Left kidney (tissue), 1 donor: ENCODE measurements at regions not wholly inside any gene's neighbourhood (a gene's known extent, or its start where the extent isn't known, plus 50 kb on each side); places are given as distances from the start of the nearest gene placed in this dataset.
"Not testable (repeated sequence)": the region's sequence is repeated elsewhere in the genome, so short reads cannot be mapped to it uniquely, and the experiment has no call there.

Source experiments
- DNase-seq: peaks from one replicate; pipeline ENCODE4 v3.0.0-alpha.2; 2013

- no peak for DNase-seq
These were observed 234.8 kb upstream of the EDNRA start for GRCh38 chr4:147246096-147246495.

- DNase-seq, result not testable (repeated sequence)
These were observed 234.4 kb upstream of the EDNRA start for GRCh38 chr4:147246528-147246927.

DNA sequence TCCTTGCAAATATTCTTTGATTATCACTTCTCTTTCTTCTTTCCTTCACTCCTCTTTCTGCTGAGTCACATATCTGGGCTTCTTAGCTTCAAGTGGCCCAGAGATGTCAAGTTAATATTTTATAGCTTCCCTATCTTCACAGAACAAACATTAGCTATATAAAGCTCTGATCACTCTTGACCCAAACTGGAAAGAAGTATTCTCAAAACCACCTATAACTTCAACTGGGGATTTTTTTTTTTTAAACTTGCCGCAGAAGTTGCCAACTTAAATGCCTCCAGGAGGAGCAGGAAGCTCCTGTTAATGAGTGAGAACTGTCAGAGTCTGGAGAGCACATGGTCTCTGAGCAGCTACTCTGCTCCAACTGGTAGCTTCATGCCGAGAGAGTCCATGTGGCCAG lies 233.3 kb upstream of the EDNRA start:
- DNase-seq, result no peak

DNA sequence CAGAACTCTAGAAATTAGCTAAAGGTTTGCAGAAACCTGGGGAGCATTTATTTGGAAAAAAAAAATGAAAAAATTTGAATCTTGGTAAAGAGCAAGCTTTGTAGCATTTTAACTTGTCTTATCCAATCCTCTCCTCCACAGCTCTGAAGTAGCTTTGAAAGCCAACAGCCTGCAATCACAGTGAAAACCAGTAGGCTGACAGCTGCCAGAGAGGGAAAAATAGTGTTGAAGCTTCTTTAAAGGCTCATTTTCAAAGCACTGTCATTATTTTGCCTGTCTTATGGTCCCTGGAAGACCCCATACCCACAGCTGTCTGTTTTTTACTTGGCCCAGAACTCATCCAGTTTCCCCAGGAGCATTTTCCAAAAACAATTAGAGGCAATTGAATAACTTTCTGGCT lies 230.8 kb upstream of the EDNRA start:
- no peak for DNase-seq

- DNase-seq, result not testable (repeated sequence)
These were observed 225.6 kb upstream of the EDNRA start for GRCh38 chr4:147255268-147255667.

DNA sequence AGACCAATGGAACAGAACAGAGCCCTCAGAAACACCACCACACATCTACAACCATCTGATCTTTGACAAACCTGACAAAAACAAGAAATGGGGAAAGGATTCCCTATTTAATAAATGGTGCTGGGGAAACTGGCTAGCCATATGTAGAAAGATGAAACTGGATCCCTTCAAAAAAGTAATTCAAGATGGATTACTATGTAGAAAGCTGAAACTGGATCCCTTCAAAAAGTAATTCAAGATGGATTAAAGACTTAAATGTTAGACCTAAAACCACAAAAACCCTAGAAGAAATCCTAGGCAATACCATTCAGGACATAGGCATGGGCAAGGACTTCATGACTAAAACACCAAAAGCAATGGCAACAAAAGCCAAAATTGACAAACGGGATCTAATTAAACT lies 221.6 kb upstream of the EDNRA start:
- not testable (repeated sequence) for DNase-seq

DNA sequence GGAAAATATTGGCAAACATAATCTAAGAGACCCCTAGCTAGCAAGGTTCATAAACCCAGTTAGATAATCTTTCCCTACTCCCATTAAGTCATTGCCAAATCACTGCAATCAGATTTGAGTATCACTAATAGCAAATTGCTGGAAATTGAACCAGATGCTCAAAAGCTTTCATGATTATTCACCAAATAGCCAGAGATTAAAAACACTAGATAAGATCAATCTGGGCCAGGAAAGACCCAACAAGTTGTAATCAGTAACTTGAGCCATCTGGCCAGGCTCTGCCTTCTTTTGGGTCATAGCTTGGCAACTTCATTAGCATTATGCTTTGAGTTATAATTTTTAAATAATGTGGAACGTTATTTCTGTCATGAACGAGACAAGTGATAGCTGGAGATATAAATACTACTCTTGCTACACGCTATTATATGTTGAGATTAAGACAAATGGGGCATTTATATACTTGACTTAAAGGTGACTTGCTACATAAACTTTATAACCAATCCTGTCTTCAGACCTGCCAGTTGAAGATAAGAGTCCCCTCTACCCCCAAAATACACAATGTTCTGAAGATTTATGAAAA lies 196.6 kb upstream of the EDNRA start:
- DNase-seq, result no peak

- DNase-seq, result no peak
These were observed 196.0 kb upstream of the EDNRA start for GRCh38 chr4:147284935-147285334.

DNA sequence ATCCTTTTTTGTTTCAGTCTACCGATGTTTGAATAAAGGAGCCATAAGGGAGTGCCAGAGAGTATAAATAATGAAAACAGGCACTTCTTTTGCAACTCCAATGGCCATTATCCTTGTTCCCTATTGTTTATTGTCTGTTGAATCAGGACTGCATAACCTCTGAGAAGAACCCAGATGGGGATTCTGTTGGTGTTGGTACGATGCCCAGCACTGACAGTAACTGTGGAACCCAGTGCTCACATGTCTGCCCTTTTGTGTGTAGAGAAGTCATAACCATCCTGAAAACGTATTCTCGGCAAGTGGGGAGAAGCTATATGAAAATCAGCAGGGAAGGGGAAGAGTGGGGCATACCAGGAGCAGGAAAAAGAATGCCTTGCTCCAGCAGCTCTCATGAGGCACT lies 195.1 kb upstream of the EDNRA start:
- DNase-seq, result no peak

GRCh38 chr4:147286846-147287587 lies 193.9 kb upstream of the EDNRA start:
- no peak for DNase-seq

DNA sequence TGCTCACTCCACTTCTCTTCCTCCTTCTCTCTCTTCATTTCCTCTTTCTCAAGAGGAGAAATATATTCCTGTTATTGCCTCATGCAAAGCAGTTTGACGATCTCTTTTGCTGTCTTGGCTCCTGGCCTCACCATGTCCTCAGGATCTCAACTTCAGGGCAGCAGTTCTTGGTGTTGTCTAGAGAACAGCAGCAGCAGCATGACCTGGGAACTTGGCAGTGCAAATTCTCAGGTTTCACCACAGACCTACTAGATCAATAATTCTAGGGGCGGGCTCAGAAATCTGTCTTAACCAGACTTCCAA lies 193.4 kb upstream of the EDNRA start:
- no peak for DNase-seq

DNA sequence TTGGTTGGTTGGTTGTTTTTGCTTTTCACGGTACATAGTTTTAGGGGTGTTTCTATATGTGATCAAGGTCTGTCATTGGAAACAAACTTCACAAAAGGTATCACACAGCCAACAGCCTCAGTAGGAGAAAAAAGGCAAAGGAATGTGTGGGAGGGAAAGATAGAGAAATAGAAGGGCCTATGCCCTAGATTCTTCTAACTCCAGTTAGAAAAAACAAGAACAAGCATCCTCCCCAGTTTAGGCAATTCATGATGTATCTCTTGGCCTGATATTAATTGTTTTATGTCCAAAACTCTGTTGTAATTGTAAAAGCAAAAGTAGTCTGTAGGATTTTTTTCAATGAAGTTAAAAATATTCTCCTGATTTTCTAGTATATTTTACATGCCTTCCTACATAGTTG lies 192.4 kb upstream of the EDNRA start:
- DNase-seq, result no peak

DNA sequence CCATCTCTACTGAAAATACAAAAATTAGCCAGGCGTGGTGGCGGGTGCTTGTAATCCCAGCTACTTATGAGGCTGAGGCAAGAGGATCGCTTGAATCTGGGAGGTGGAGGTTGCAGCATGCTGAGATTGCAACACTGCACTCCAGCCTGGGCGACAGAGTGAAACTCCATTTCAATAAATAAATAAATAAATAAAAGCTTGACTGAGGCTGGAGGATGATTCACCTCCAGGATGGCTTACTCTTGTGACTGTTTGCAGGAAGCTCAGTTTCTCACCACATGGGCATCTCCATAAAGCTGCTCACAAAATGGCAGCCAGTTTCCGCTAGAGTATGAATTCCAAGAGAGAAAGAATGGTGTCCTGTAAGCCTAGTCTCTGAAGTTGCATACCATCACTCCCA lies 191.7 kb upstream of the EDNRA start:
- DNase-seq, result no peak

GRCh38 chr4:147292604-147293313 lies 188.1 kb upstream of the EDNRA start:
- not testable (repeated sequence) for DNase-seq

- not testable (repeated sequence) for DNase-seq
These were observed 187.6 kb upstream of the EDNRA start for GRCh38 chr4:147293314-147293677.

- DNase-seq, result no peak
These were observed 181.7 kb upstream of the EDNRA start for GRCh38 chr4:147299205-147299604.

GRCh38 chr4:147303174-147303872 lies 177.6 kb upstream of the EDNRA start:
- DNase-seq, result no peak

- no peak for DNase-seq
These were observed 177.0 kb upstream of the EDNRA start for GRCh38 chr4:147303873-147304229.

DNA sequence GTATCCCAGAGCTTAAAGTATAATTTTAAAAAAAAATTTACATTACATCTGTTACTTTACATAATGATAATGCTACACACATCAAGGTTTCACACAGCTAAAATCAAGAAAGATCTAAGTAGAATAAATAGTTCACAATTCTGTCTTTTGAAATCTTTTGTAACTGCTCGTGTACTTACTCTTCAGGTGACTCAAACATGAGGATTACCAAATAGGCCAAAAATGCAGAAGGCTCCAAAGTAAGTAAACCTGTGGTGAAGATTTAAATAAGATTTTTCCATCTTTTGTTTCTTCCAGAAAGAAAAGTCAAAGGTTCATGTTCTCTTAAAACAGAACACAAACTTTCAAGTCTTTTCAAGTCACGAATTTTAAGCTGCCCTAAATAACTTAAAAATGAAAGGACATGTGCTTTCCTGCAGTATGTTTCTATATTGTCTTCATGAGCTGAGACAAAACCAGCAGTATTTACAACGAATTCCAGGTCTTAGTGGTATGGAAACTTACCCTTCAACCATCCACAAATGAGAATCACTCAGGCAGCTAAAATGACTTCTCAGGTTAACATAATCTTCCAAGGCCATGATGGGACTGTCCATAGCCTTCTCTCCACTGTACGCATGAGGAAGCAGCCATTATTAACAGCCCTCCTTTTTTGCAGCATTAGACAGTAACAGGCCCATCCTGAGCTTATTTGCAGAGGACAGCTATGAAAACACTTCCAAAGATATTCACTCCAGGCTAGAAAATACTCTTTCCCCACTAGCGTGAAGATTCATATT lies 172.8 kb upstream of the EDNRA start:
- no peak for DNase-seq

DNA sequence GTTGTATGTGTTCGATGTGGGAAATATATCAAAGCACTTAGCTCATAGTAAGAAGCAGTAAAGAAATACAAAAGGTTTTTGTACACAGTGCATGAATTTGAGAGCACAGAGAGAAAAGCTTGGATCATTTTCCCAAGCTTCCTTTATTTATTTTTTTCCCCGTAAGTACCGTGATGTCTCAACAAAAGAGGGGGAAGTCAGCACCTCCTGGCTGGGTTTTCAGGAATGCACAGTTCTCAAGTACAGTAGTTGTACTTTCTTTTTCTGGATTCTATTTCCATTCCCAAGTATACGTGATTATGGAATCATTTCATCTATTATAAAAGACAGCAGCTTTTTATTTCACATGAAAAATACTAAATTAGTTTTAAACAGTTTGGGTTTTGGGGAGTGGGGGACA lies 171.5 kb upstream of the EDNRA start:
- no peak for DNase-seq

DNA sequence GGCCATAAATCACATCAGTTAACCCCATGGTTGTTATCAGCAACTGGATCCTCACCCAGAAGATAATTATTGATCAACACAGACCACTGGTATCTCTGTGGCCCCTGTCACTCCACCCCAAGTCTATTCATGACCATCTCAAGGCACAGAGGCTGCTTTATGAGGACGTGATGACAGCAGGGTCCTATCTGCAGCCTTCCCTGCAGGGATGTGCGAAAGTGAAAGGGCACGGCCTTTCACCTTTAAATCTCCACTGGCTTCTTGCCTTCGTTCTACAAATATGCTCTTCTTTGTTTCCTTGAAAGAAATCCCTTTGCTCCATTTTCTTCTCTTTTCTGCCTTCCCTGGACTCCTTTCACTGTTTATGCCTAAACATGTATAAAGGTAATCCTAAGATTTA lies 170.6 kb upstream of the EDNRA start:
- no peak for DNase-seq

DNA sequence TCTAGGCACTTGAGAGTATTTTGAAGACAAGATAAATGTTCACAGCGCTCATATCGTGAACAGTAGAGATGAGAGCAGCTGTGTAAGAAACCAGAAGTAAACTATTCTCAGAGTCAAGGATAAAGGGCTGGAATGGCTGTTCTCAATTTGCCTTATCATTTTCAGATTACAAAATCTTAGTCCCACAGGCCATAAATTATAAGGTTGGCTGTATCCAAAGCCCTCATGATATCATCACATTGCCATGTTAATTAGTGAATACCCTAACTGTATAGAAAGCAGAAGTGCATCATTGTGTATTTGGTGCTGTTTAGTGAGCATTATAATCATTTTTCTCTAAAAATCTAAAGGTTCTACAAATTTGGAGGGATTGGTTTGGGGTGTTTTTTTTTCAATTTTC lies 168.9 kb upstream of the EDNRA start:
- DNase-seq, result no peak
